ENCODE measurements at regions not wholly inside any gene's neighbourhood (a gene's known extent, or its start where the extent isn't known, plus 50 kb on each side); places are given as distances from the start of the nearest gene placed in this dataset.
"Not testable (repeated sequence)": the region's sequence is repeated elsewhere in the genome, so short reads cannot be mapped to it uniquely, and the experiment has no call there.

GRCh38 chr18:14987960-14988710, 240.2 kb downstream of the ANKRD30B start:
- H3K9me3 ChIP-seq (ENCODE audit: control insufficient read depth in 4 of 4, insufficient read depth in 3 of 4, low read length in 3 of 4), result peaks cover 0 to 13% (median under 1%) of the 10 kb centered on the region in 4 donors
- H3K4me1 ChIP-seq (ENCODE audit: control insufficient read depth in 5 of 5, insufficient read depth in 5 of 5, low read length in 5 of 5); H3K36me3 ChIP-seq (ENCODE audit: control insufficient read depth in 4 of 4, insufficient read depth in 4 of 4, low read length in 4 of 4); ATAC-seq (ENCODE audit: insufficient read depth, low FRiP score); DNase-seq; H3K27me3 ChIP-seq (ENCODE audit: control insufficient read depth in 3 of 3, insufficient read depth in 3 of 3, low read length in 2 of 3); H3K27ac ChIP-seq (ENCODE audit: low read depth in 1 of 2, low read length in 1 of 2); H3K4me3 ChIP-seq; H3K9ac ChIP-seq (ENCODE audit: insufficient read depth in 1 of 2, low read length in 2 of 2): not testable (repeated sequence)
- WGBS, 2 donors, result 74 to 81% methylated on average over 8 of the region's 8 CpGs

GRCh38 chr18:14989569-14989968, 241.6 kb downstream of the ANKRD30B start:
- DNase-seq; ATAC-seq (ENCODE audit: insufficient read depth, low FRiP score); H3K4me3 ChIP-seq; H3K4me1 ChIP-seq (ENCODE audit: control insufficient read depth in 5 of 5, insufficient read depth in 5 of 5, low read length in 5 of 5); H3K9ac ChIP-seq (ENCODE audit: insufficient read depth in 1 of 2, low read length in 2 of 2); H3K36me3 ChIP-seq (ENCODE audit: control insufficient read depth in 4 of 4, insufficient read depth in 4 of 4, low read length in 4 of 4); H3K27ac ChIP-seq (ENCODE audit: low read depth in 1 of 2, low read length in 1 of 2); H3K27me3 ChIP-seq (ENCODE audit: control insufficient read depth in 3 of 3, insufficient read depth in 3 of 3, low read length in 2 of 3): not testable (repeated sequence)
- WGBS, 2 donors, result 60 to 86% methylated on average over 3 of the region's 3 CpGs
- peaks cover 0 to 13% (median under 1%) of the 10 kb centered on the region in 4 donors for H3K9me3 ChIP-seq (ENCODE audit: control insufficient read depth in 4 of 4, insufficient read depth in 3 of 4, low read length in 3 of 4)

- not testable (repeated sequence) for ATAC-seq (ENCODE audit: insufficient read depth, low FRiP score)
- 76 to 79% methylated on average over 5 to 7 of the region's 7 CpGs for WGBS, 2 donors
Observed at GRCh38 chr18:14991934-14992445, 244.0 kb downstream of the ANKRD30B start.

GRCh38 chr18:14992758-14993157, 244.8 kb downstream of the ANKRD30B start:
- not testable (repeated sequence) for ATAC-seq (ENCODE audit: insufficient read depth, low FRiP score)

More at GRCh38 chr18:14991934-14992445, 244.0 kb downstream of the ANKRD30B start:
- not testable (repeated sequence) for H3K4me1 ChIP-seq (ENCODE audit: control insufficient read depth in 5 of 5, insufficient read depth in 5 of 5, low read length in 5 of 5); H3K36me3 ChIP-seq (ENCODE audit: control insufficient read depth in 4 of 4, insufficient read depth in 4 of 4, low read length in 4 of 4); H3K4me3 ChIP-seq; H3K27ac ChIP-seq (ENCODE audit: low read depth in 1 of 2, low read length in 1 of 2); H3K27me3 ChIP-seq (ENCODE audit: control insufficient read depth in 3 of 3, insufficient read depth in 3 of 3, low read length in 2 of 3); H3K9ac ChIP-seq (ENCODE audit: insufficient read depth in 1 of 2, low read length in 2 of 2); H3K9me3 ChIP-seq (ENCODE audit: control insufficient read depth in 4 of 4, insufficient read depth in 3 of 4, low read length in 3 of 4); DNase-seq

GRCh38 chr18:14995023-14995422, 247.1 kb downstream of the ANKRD30B start:
- H3K36me3 ChIP-seq (ENCODE audit: control insufficient read depth in 4 of 4, insufficient read depth in 4 of 4, low read length in 4 of 4); DNase-seq; H3K9ac ChIP-seq (ENCODE audit: insufficient read depth in 1 of 2, low read length in 2 of 2); H3K4me1 ChIP-seq (ENCODE audit: control insufficient read depth in 5 of 5, insufficient read depth in 5 of 5, low read length in 5 of 5); H3K27ac ChIP-seq (ENCODE audit: low read depth in 1 of 2, low read length in 1 of 2); H3K27me3 ChIP-seq (ENCODE audit: control insufficient read depth in 3 of 3, insufficient read depth in 3 of 3, low read length in 2 of 3); H3K4me3 ChIP-seq; ATAC-seq (ENCODE audit: insufficient read depth, low FRiP score): not testable (repeated sequence)
- H3K9me3 ChIP-seq (ENCODE audit: control insufficient read depth in 4 of 4, insufficient read depth in 3 of 4, low read length in 3 of 4), result peaks cover 0 to 24% (median under 1%) of the 10 kb centered on the region in 4 donors
- 87 to 88% methylated on average over 3 of the region's 3 CpGs for WGBS, 2 donors

More at GRCh38 chr18:14992758-14993157, 244.8 kb downstream of the ANKRD30B start:
- not testable (repeated sequence) for H3K27ac ChIP-seq (ENCODE audit: low read depth in 1 of 2, low read length in 1 of 2); H3K4me3 ChIP-seq; H3K27me3 ChIP-seq (ENCODE audit: control insufficient read depth in 3 of 3, insufficient read depth in 3 of 3, low read length in 2 of 3); H3K36me3 ChIP-seq (ENCODE audit: control insufficient read depth in 4 of 4, insufficient read depth in 4 of 4, low read length in 4 of 4); H3K4me1 ChIP-seq (ENCODE audit: control insufficient read depth in 5 of 5, insufficient read depth in 5 of 5, low read length in 5 of 5); H3K9ac ChIP-seq (ENCODE audit: insufficient read depth in 1 of 2, low read length in 2 of 2); DNase-seq
- peaks cover 0 to 16% (median under 1%) of the 10 kb centered on the region in 4 donors for H3K9me3 ChIP-seq (ENCODE audit: control insufficient read depth in 4 of 4, insufficient read depth in 3 of 4, low read length in 3 of 4)
- 85 to 86% methylated on average over 2 of the region's 2 CpGs for WGBS, 2 donors

Measured in lung (tissue), 9 donors.